ENCODE measurements at regions not wholly inside any gene's neighbourhood (a gene's known extent, or its start where the extent isn't known, plus 50 kb on each side); places are given as distances from the start of the nearest gene placed in this dataset.

DNA sequence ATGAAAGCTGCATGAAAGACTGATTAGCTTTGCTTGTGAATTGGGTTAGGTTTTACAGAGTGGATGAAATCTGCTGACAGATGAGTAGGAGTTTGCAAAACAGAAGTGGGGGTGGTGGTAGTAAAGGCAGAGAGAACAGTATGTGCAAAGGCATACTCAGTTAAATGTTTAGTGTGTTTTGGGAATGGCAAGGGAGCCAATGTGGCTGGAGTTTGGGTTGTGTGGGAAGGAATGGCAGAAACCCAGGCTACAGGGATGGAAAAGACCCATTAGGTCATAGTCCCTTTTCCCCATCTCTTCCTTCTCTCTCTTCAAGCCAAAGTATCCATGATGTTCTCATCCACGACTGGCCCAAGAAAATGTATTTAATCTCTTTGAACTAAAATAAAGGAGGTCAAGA, 362.2 kb upstream of the LYPLAL1 start:
- CTCF ChIA-PET: interaction anchor here (0.6 to 1.1 kb wide), 4 partner anchors 17 to 566 kb away, joined by 3 read pairs; no protein-coding TSS in a partner anchor
- POLR2A ChIA-PET: interaction anchor here (0.6 kb wide), 1 partner anchor 140 kb away, joined by 5 read pairs; no protein-coding TSS in a partner anchor
- intact Hi-C loops (cut with micrococcal nuclease): no loop called here
- Mint-ChIP-seq H3K4me1 (ENCODE audit: insufficient read depth, unreplicated experiment) (no peaks in the 10 kb centered on the region), H3K27ac (ENCODE audit: low read depth, unreplicated experiment) (no peak overlapping the region), H3K36me3 (ENCODE audit: insufficient read depth, unreplicated experiment) (no peaks in the 10 kb centered on the region), H3K9me3 (ENCODE audit: unreplicated experiment) (peaks cover 8% of the 10 kb centered on the region), H3K27me3 (ENCODE audit: insufficient read depth, unreplicated experiment) (no peaks in the 10 kb centered on the region), H3K4me3 (ENCODE audit: unreplicated experiment) (no peak overlapping the region)
- DNase-seq (ENCODE audit: unreplicated experiment): no peak
- TF ChIP-seq, protein P1, sequence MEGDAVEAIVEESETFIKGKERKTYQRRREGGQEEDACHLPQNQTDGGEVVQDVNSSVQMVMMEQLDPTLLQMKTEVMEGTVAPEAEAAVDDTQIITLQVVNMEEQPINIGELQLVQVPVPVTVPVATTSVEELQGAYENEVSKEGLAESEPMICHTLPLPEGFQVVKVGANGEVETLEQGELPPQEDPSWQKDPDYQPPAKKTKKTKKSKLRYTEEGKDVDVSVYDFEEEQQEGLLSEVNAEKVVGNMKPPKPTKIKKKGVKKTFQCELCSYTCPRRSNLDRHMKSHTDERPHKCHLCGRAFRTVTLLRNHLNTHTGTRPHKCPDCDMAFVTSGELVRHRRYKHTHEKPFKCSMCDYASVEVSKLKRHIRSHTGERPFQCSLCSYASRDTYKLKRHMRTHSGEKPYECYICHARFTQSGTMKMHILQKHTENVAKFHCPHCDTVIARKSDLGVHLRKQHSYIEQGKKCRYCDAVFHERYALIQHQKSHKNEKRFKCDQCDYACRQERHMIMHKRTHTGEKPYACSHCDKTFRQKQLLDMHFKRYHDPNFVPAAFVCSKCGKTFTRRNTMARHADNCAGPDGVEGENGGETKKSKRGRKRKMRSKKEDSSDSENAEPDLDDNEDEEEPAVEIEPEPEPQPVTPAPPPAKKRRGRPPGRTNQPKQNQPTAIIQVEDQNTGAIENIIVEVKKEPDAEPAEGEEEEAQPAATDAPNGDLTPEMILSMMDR (IDR thresholded peaks at IDR 0.05; ENCODE audit: unreplicated experiment): no peak
- BruUV-seq (replicated peaks): no TSS peak

DNA sequence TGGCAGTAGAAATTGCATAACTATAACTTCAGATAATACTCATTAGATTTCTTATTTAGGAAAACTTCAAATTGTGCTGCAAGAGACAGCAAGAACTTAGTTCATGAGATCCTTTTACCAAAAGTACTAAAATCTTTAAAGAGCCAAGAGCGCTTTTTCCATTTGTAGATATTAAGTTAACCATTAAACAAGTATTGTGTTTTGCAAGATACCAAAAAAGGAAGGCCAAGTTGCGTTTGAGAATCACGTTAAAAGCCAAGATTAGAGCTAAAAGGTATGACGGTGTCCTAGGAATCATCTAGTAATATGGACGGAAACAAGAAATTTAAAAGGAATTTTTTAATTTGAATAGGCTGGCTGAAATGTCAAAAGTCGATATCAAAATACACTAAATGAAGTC, 361.3 kb upstream of the LYPLAL1 start:
- H3K9me3 Mint-ChIP-seq (ENCODE audit: unreplicated experiment): peaks cover 8% of the 10 kb centered on the region
- H3K4me3 Mint-ChIP-seq (ENCODE audit: unreplicated experiment): no peak overlapping the region
- TF ChIP-seq, protein P1 (IDR thresholded peaks at IDR 0.05; ENCODE audit: unreplicated experiment): no peak
- POLR2A ChIA-PET: no interaction called here
- intact Hi-C loops (cut with micrococcal nuclease): no loop called here
- H3K27me3 Mint-ChIP-seq (ENCODE audit: insufficient read depth, unreplicated experiment): no peaks in the 10 kb centered on the region
- BruUV-seq (replicated peaks): no TSS peak
- DNase-seq (ENCODE audit: unreplicated experiment): no peak
- H3K27ac Mint-ChIP-seq (ENCODE audit: low read depth, unreplicated experiment): no peak overlapping the region
- CTCF ChIA-PET: no interaction called here
- H3K4me1 Mint-ChIP-seq (ENCODE audit: insufficient read depth, unreplicated experiment): no peaks in the 10 kb centered on the region
- no peaks in the 10 kb centered on the region for H3K36me3 Mint-ChIP-seq (ENCODE audit: insufficient read depth, unreplicated experiment)

DNA sequence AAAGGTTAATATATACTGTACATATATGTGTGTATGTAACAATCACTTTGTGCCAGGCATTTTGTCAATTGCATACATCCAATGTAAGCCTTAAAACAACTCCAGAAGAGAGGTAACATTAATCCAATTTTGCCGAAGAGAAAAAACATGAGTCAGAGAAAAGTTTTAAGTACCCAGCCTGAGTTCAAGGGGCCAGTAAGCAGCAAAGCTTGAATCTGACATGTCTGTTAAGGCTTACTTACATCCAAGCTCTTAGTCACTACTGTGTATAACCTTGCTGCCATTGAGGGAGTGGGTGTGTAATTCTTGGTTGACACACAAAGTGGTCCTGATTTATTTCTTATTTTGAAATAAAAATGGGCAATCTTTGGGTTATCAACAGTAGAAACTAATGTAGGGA, 360.4 kb upstream of the LYPLAL1 start:
- BruUV-seq (replicated peaks): no TSS peak
- peaks cover 6% of the 10 kb centered on the region for H3K9me3 Mint-ChIP-seq (ENCODE audit: unreplicated experiment)
- DNase-seq (ENCODE audit: unreplicated experiment): peak; percentile 35
- CTCF ChIA-PET: no interaction called here
- H3K27ac Mint-ChIP-seq (ENCODE audit: low read depth, unreplicated experiment): no peak overlapping the region
- H3K27me3 Mint-ChIP-seq (ENCODE audit: insufficient read depth, unreplicated experiment): no peaks in the 10 kb centered on the region
- TF ChIP-seq, protein P1 (IDR thresholded peaks at IDR 0.05; ENCODE audit: unreplicated experiment): no peak
- POLR2A ChIA-PET: interaction anchor here (0.6 kb wide), 1 partner anchor 613 kb away, joined by 3 read pairs; no protein-coding TSS in a partner anchor
- H3K4me3 Mint-ChIP-seq (ENCODE audit: unreplicated experiment): no peak overlapping the region
- intact Hi-C loops (cut with micrococcal nuclease): no loop called here
- no peaks in the 10 kb centered on the region for H3K36me3 Mint-ChIP-seq (ENCODE audit: insufficient read depth, unreplicated experiment)
- H3K4me1 Mint-ChIP-seq (ENCODE audit: insufficient read depth, unreplicated experiment): no peaks in the 10 kb centered on the region

DNA sequence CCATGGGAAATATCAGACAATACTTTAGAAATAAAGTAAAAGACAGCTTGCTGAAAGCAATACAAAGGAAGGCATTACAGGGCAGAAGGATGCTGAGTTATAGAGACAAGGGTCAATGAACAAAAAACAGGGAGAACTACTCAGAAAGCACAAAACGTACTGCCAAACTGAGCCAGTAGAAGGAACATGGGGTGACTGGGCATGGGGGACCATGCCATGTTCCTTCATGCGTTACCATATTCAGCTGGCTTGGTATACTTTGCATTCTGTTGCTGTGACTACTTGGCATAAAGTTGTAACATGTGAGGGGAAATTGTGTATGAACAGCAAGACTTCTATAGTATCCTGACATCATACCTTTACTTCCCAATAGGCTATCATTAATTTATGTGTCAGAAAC, 358.6 kb upstream of the LYPLAL1 start:
- BruUV-seq (replicated peaks): no TSS peak
- TF ChIP-seq, protein P1 (IDR thresholded peaks at IDR 0.05; ENCODE audit: unreplicated experiment): no peak
- H3K9me3 Mint-ChIP-seq (ENCODE audit: unreplicated experiment): no peaks in the 10 kb centered on the region
- no peaks in the 10 kb centered on the region for H3K36me3 Mint-ChIP-seq (ENCODE audit: insufficient read depth, unreplicated experiment)
- H3K4me3 Mint-ChIP-seq (ENCODE audit: unreplicated experiment): no peak overlapping the region
- H3K4me1 Mint-ChIP-seq (ENCODE audit: insufficient read depth, unreplicated experiment): no peaks in the 10 kb centered on the region
- intact Hi-C loops (cut with micrococcal nuclease): no loop called here
- ChIA-PET CTCF (interaction anchor here (0.7 kb wide), 2 partner anchors 64 to 350 kb away, joined by 3 to 4 read pairs; no protein-coding TSS in a partner anchor), POLR2A (interaction anchor here (1.2 kb wide), 1 partner anchor 42 kb away, joined by 4 read pairs; no protein-coding TSS in a partner anchor)
- H3K27ac Mint-ChIP-seq (ENCODE audit: low read depth, unreplicated experiment): no peak overlapping the region
- DNase-seq (ENCODE audit: unreplicated experiment): no peak
- H3K27me3 Mint-ChIP-seq (ENCODE audit: insufficient read depth, unreplicated experiment): no peaks in the 10 kb centered on the region
